ENCODE measurements at regions not wholly inside any gene's neighbourhood (a gene's known extent, or its start where the extent isn't known, plus 50 kb on each side); places are given as distances from the start of the nearest gene placed in this dataset.

- Histone ChIP-seq H3K27ac (ENCODE audit: low read length, poor library complexity, severe bottlenecking) (no peak overlapping the region), H2BK120ac (ENCODE audit: low read depth, low read length) (no peak overlapping the region), H4K91ac (ENCODE audit: low read length) (no peak overlapping the region), H3K23ac (ENCODE audit: low read length in 2 of 2) (no peak overlapping the region), H2BK15ac (ENCODE audit: low read depth, poor library complexity, severe bottlenecking) (no peak overlapping the region), H2BK12ac (ENCODE audit: low read length in 2 of 2) (no peak overlapping the region), H3K79me1 (replicated peaks; ENCODE audit: low read length, poor library complexity, severe bottlenecking) (no peaks in the 10 kb centered on the region), H3K4me1 (ENCODE audit: control insufficient read depth, insufficient read depth, low read depth, low read length) (no peaks in the 10 kb centered on the region), H3K4me2 (ENCODE audit: low read length, poor library complexity, severe bottlenecking) (no peak overlapping the region), H3K36me3 (ENCODE audit: control insufficient read depth in 1 of 2, insufficient read depth in 2 of 2, low read depth in 1 of 2, low read length in 2 of 2) (no peaks in the 10 kb centered on the region), H3K4ac (ENCODE audit: low read depth in 1 of 2, low read length in 2 of 2) (no peak overlapping the region), H2AK5ac (ENCODE audit: low read length, severe bottlenecking) (no peak overlapping the region), H2BK5ac (ENCODE audit: low read depth, low read length, poor library complexity, severe bottlenecking) (no peak overlapping the region), H3K14ac (ENCODE audit: low read length in 2 of 2) (no peak overlapping the region), H3K4me3 (ENCODE audit: insufficient read depth in 1 of 2, low read depth in 1 of 2, low read length in 2 of 2) (no peak overlapping the region), H4K8ac (ENCODE audit: low read length) (no peak overlapping the region), H2AFZ (ENCODE audit: low read depth, low read length) (no peak overlapping the region), H3K27me3 (ENCODE audit: control insufficient read depth in 1 of 2, insufficient read depth in 1 of 2, low read length in 2 of 2) (no peaks in the 10 kb centered on the region), H3K9ac (ENCODE audit: low read length) (no peak overlapping the region), H3K18ac (ENCODE audit: low read depth in 1 of 2, low read length in 2 of 2) (no peak overlapping the region), H3K9me3 (ENCODE audit: control insufficient read depth, low read length) (no peaks in the 10 kb centered on the region)
- no peak for DNase-seq
- 99% methylated on average over 3 of the region's 3 CpGs for WGBS
Observed at GRCh38 chr13:33624253-33624652, 193.7 kb upstream of the RFC3 start.

GRCh38 chr13:33624740-33625139, 193.2 kb upstream of the RFC3 start:
- Histone ChIP-seq H3K18ac (ENCODE audit: low read depth in 1 of 2, low read length in 2 of 2) (no peak overlapping the region), H3K23ac (ENCODE audit: low read length in 2 of 2) (no peak overlapping the region), H3K4me2 (ENCODE audit: low read length, poor library complexity, severe bottlenecking) (no peak overlapping the region), H4K91ac (ENCODE audit: low read length) (no peak overlapping the region), H3K9me3 (ENCODE audit: control insufficient read depth, low read length) (no peaks in the 10 kb centered on the region), H3K4me1 (ENCODE audit: control insufficient read depth, insufficient read depth, low read depth, low read length) (no peaks in the 10 kb centered on the region), H2AFZ (ENCODE audit: low read depth, low read length) (no peak overlapping the region), H3K9ac (ENCODE audit: low read length) (no peak overlapping the region), H3K4me3 (ENCODE audit: insufficient read depth in 1 of 2, low read depth in 1 of 2, low read length in 2 of 2) (no peak overlapping the region), H4K8ac (ENCODE audit: low read length) (no peak overlapping the region), H2BK5ac (ENCODE audit: low read depth, low read length, poor library complexity, severe bottlenecking) (no peak overlapping the region), H2AK5ac (ENCODE audit: low read length, severe bottlenecking) (no peak overlapping the region), H2BK15ac (ENCODE audit: low read depth, poor library complexity, severe bottlenecking) (no peak overlapping the region), H2BK120ac (ENCODE audit: low read depth, low read length) (no peak overlapping the region), H3K79me1 (replicated peaks; ENCODE audit: low read length, poor library complexity, severe bottlenecking) (no peaks in the 10 kb centered on the region), H3K4ac (ENCODE audit: low read depth in 1 of 2, low read length in 2 of 2) (no peak overlapping the region), H3K36me3 (ENCODE audit: control insufficient read depth in 1 of 2, insufficient read depth in 2 of 2, low read depth in 1 of 2, low read length in 2 of 2) (no peaks in the 10 kb centered on the region), H3K27me3 (ENCODE audit: control insufficient read depth in 1 of 2, insufficient read depth in 1 of 2, low read length in 2 of 2) (no peaks in the 10 kb centered on the region), H3K27ac (ENCODE audit: low read length, poor library complexity, severe bottlenecking) (no peak overlapping the region), H2BK12ac (ENCODE audit: low read length in 2 of 2) (no peak overlapping the region), H3K14ac (ENCODE audit: low read length in 2 of 2) (peak overlapping the region in 1 of 2 experiments; percentile 35)
- no peak for DNase-seq
- WGBS: 84% methylated on average over 1 of the region's 1 CpG

GRCh38 chr13:33626407-33626806, 191.5 kb upstream of the RFC3 start:
- no peaks in the 10 kb centered on the region for H3K27me3 ChIP-seq (ENCODE audit: control insufficient read depth in 1 of 2, insufficient read depth in 1 of 2, low read length in 2 of 2)

GRCh38 chr13:33628662-33629061, 189.3 kb upstream of the RFC3 start:
- Histone ChIP-seq H4K91ac (ENCODE audit: low read length) (no peak overlapping the region), H3K4ac (ENCODE audit: low read depth in 1 of 2, low read length in 2 of 2) (no peak overlapping the region), H3K27ac (ENCODE audit: low read length, poor library complexity, severe bottlenecking) (no peak overlapping the region), H3K4me2 (ENCODE audit: low read length, poor library complexity, severe bottlenecking) (no peak overlapping the region), H3K18ac (ENCODE audit: low read depth in 1 of 2, low read length in 2 of 2) (no peak overlapping the region), H2BK12ac (ENCODE audit: low read length in 2 of 2) (no peak overlapping the region), H2BK15ac (ENCODE audit: low read depth, poor library complexity, severe bottlenecking) (no peak overlapping the region), H4K8ac (ENCODE audit: low read length) (no peak overlapping the region), H3K36me3 (ENCODE audit: control insufficient read depth in 1 of 2, insufficient read depth in 2 of 2, low read depth in 1 of 2, low read length in 2 of 2) (no peaks in the 10 kb centered on the region), H3K14ac (ENCODE audit: low read length in 2 of 2) (no peak overlapping the region), H3K27me3 (ENCODE audit: control insufficient read depth in 1 of 2, insufficient read depth in 1 of 2, low read length in 2 of 2) (no peaks in the 10 kb centered on the region), H2BK120ac (ENCODE audit: low read depth, low read length) (no peak overlapping the region), H2AK5ac (ENCODE audit: low read length, severe bottlenecking) (no peak overlapping the region), H3K9me3 (ENCODE audit: control insufficient read depth, low read length) (no peaks in the 10 kb centered on the region), H2AFZ (ENCODE audit: low read depth, low read length) (no peak overlapping the region), H3K4me3 (ENCODE audit: insufficient read depth in 1 of 2, low read depth in 1 of 2, low read length in 2 of 2) (no peak overlapping the region), H3K4me1 (ENCODE audit: control insufficient read depth, insufficient read depth, low read depth, low read length) (peaks cover 1% of the 10 kb centered on the region), H3K79me1 (replicated peaks; ENCODE audit: low read length, poor library complexity, severe bottlenecking) (no peaks in the 10 kb centered on the region), H3K9ac (ENCODE audit: low read length) (no peak overlapping the region), H2BK5ac (ENCODE audit: low read depth, low read length, poor library complexity, severe bottlenecking) (no peak overlapping the region), H3K23ac (ENCODE audit: low read length in 2 of 2) (no peak overlapping the region)
- 92% methylated on average over 5 of the region's 6 CpGs for WGBS
- DNase-seq: no peak

More at GRCh38 chr13:33626407-33626806, 191.5 kb upstream of the RFC3 start:
- Histone ChIP-seq H2BK15ac (ENCODE audit: low read depth, poor library complexity, severe bottlenecking) (no peak overlapping the region), H2BK12ac (ENCODE audit: low read length in 2 of 2) (no peak overlapping the region), H3K9ac (ENCODE audit: low read length) (no peak overlapping the region), H3K9me3 (ENCODE audit: control insufficient read depth, low read length) (no peaks in the 10 kb centered on the region), H3K79me1 (replicated peaks; ENCODE audit: low read length, poor library complexity, severe bottlenecking) (no peaks in the 10 kb centered on the region), H2BK120ac (ENCODE audit: low read depth, low read length) (no peak overlapping the region), H3K36me3 (ENCODE audit: control insufficient read depth in 1 of 2, insufficient read depth in 2 of 2, low read depth in 1 of 2, low read length in 2 of 2) (no peaks in the 10 kb centered on the region), H3K4ac (ENCODE audit: low read depth in 1 of 2, low read length in 2 of 2) (no peak overlapping the region), H3K23ac (ENCODE audit: low read length in 2 of 2) (no peak overlapping the region), H2AK5ac (ENCODE audit: low read length, severe bottlenecking) (no peak overlapping the region), H3K4me1 (ENCODE audit: control insufficient read depth, insufficient read depth, low read depth, low read length) (no peaks in the 10 kb centered on the region), H3K4me2 (ENCODE audit: low read length, poor library complexity, severe bottlenecking) (no peak overlapping the region), H2BK5ac (ENCODE audit: low read depth, low read length, poor library complexity, severe bottlenecking) (no peak overlapping the region), H3K18ac (ENCODE audit: low read depth in 1 of 2, low read length in 2 of 2) (no peak overlapping the region), H3K4me3 (ENCODE audit: insufficient read depth in 1 of 2, low read depth in 1 of 2, low read length in 2 of 2) (no peak overlapping the region), H4K8ac (ENCODE audit: low read length) (no peak overlapping the region), H2AFZ (ENCODE audit: low read depth, low read length) (no peak overlapping the region), H3K14ac (ENCODE audit: low read length in 2 of 2) (no peak overlapping the region), H4K91ac (ENCODE audit: low read length) (no peak overlapping the region), H3K27ac (ENCODE audit: low read length, poor library complexity, severe bottlenecking) (no peak overlapping the region)
- DNase-seq: no peak
